Activated T-cell treated with anti-CD3 and anti-CD28 coated beads for 24 hours (primary cell): ENCODE measurements at regions not wholly inside any gene's neighbourhood (a gene's known extent, or its start where the extent isn't known, plus 50 kb on each side); places are given as distances from the start of the nearest gene placed in this dataset.
"Not testable (repeated sequence)": the region's sequence is repeated elsewhere in the genome, so short reads cannot be mapped to it uniquely, and the experiment has no call there.

ENCODE experiments used
- DNase-seq: peaks from one replicate; pipeline ENCODE4 v3.0.0-alpha.2; 2020; ENCODE audit warnings: low read depth

DNA sequence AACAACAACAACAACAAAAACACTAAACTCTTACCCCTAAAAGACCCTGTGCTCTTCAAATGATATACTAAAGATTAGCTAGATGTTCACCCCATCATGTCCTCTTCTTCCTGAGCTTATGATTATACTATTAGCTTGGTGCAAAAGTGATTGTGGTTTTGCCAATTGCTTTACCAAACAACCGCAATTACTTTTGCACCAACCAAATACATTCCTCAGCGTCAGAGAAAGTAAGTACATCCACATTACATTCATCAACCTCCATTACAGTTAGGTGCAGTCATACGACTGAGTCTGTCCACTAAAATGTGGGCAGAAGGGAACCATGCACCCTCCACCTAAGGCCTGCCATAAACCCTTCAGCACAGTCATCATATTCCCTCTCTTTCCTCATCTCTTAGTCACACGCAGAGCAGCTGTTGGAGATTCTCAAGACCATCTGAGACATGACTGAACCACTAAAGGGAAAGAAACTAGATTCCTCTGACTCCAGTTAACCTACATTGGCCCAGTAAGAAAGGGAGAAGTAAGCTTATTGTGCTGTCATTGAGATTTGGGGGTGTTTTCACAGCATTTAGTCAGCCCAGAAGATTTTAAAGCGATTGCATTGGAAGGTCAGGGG lies 181.6 kb upstream of the TLE4 start:
- no peak for DNase-seq

DNA sequence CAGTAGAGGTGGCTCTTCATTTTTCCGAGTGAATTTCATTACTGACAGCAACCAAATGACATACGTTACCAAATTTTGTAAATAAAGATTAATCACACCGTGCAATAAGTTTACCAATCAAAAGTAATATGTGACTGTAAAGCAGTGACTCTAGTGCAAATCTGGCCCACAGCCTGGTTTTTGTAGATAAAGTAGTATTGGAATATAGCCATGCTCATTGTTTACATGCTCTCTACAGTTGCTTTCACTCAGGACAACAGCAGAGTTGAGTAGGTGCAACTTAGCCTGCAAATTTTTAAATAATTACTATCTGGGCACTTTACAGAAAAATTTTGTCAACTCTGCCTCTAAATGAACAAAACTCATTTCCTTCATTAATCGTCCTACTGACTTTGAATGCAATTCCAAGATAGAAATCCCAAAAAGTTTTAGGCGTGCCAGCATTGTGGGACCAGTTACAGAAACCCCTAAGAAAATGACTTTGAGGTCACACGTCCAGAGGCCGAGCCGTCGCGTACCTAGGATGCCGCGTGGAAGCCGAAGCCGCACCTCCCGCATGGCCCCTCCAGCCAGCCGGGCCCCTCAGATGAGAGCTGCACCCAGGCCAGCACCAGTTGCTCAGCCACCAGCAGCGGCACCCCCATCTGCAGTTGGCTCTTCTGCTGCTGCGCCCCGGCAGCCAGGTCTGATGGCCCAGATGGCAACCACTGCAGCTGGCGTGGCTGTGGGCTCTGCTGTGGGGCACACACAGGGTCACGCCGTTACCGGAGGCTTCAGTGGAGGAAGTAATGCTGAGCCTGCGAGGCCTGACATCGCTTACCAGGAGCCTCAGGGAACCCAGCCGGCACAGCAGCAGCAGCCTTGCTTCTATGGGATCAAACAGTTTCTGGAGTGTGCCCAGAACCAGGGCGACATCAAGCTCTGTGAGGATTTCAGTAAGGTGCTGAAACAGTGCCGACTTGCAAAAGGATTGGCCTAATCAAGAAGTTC lies 180.7 kb upstream of the TLE4 start:
- DNase-seq: no peak

DNA sequence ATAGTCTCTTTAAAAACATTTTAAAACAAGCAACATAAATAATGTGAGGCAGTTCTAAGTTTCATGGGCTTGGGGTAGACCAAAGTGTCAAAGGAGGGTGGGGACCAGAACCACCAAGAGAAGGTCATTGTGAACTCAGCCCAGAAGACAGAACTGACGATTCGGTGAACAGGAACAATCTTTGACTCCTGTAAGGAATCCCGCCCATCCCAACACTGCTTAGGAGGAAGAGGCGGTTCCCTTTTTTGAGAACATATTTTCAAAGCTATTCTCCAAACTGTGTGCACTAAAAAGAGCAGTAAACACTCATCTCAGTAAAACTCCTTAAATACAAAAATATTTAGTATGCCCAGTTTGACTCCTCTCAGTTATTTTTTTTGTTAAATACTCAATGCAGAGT lies 176.5 kb upstream of the TLE4 start:
- no peak for DNase-seq

DNA sequence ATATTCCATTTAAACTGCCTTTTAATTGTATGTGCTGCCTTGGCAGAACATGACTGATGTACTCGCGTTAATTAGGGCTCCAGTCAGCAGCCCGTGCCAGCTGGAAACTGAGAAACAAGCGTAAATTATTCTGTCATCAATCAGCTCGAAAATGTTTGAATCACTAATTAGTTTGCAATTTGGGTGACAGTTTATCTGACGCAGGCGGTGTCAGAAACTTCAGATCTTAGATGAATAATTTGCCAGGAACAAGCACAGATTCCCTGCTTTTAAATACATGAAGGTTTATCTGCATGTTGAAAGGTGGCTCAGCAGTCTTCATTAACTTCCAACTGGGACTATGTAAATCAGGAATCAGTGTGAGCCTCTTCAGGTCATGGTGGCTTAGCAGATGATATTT lies 176.0 kb upstream of the TLE4 start:
- DNase-seq: no peak

DNA sequence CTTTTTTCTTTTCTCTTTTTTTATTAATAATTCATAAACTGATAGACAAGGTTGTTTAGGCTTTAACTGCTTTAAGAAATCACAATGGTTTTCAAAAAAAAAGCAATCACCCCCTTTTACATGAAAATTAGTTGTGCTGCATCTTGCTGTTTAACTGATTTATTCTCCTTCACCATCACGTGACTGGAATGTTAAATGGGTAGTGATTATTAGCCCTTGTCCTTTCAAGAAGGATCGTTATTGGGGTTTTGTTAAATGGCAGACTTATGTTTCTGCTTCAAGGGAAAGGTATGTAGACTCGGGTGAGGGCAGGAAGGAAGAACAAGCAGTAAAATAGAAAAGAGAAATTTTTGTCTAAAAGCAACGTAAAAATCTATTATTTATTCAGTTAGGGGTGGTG lies 175.6 kb upstream of the TLE4 start:
- no peak for DNase-seq

DNA sequence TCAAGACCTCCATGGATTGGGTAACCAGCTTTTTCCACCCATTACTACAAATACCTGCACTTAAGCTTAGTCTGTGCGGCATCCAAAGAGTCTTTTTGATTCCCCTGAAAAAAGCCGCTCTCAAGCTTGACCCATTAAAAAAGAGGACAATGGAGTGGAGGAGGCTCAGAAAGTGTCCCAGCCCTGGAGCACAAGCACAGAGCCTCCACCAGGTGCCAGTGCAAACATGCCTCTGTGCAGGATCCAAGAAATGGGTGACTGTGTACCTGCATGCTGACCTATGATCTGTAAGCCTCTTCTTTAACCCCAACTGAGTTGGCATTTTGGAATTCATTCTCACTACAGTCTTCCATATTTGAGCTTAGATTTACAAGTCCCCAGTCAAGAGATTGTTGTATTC lies 168.3 kb upstream of the TLE4 start:
- no peak for DNase-seq

DNA sequence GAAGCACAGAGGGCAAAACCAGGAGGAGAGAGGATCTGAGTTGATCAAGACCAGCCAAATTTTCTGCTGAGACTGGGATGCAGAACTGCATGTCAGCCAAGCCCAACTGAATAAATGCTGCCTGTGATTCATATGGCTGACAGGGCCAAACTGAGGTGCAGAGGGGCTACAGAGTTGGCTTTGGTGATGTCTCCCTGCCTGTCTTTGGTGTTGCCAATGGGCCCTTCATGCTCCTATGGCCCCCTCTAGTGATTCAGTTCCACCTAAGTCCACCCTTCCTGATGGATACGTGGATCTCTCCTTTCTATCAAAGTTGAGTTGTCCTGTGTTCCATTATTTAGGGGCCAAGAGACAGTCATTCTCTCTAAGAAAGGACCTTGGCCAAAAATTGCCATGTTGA lies 163.6 kb upstream of the TLE4 start:
- DNase-seq: no peak

DNA sequence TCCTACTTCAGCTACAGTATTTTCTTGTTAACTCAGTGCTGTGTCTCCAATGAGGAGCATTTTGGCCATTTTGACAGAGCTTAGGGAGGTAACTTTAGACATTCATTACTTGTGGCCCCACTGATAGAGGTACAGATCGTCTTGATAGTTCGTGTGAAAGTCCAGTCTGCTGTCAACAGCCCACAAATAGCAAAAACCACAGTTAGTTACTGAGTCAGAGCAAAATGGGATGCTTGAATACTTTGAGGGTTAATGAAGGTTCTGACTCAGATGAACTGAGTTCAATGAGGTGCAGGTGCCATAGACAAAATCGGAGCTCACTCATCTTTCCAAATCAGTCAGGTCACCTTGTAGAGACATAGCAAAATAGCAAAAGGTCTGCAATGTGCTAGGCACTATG lies 163.1 kb upstream of the TLE4 start:
- DNase-seq: no peak

DNA sequence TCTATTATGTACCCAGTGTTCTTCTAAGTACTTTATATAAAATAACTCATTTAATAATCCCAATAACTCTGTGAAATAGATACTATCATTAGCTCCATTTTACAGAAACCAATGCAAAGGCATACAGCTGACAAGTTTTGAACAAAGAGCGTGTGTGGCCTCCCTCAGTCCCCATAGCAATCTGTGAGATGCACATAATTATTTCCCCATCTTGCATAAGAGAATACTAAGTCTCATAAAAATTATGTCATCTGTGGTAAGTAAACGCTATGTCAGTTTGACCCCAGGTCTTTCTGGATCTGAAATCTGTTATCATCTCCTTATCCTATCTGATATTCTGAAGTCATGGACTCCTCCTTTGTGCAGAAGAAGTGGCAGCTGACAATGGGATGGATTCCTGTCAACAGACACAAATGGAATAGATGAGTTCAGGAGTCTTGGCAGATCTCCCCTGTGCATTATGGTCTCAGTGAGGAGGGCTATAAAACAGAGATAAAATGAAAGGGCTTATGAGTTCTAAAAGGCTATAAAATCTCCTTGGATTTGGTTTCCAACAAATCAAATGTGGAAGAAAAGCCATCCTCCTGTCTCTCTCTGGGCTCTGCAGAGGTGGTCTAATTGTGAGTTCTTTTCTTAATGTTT lies 162.5 kb upstream of the TLE4 start:
- no peak for DNase-seq

DNA sequence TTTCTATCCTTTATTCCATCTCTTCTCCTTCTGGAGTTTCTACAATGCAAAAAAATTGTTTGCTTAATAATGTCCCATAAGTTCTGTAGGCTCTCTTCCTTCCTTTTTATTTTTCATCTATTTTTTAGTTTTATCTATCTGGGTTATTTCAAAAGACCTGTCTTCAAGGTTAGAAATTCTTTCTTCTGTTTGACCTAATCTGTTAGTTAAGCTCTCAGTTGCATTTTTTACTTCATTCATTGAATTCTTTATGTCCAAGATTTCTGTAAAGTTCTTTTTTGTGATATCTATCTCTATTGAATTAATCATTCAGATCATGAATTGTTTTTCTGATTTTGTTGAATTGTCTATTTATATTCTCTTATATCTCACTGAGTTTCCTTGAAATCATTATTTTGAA lies 145.9 kb upstream of the TLE4 start:
- DNase-seq: no peak

DNA sequence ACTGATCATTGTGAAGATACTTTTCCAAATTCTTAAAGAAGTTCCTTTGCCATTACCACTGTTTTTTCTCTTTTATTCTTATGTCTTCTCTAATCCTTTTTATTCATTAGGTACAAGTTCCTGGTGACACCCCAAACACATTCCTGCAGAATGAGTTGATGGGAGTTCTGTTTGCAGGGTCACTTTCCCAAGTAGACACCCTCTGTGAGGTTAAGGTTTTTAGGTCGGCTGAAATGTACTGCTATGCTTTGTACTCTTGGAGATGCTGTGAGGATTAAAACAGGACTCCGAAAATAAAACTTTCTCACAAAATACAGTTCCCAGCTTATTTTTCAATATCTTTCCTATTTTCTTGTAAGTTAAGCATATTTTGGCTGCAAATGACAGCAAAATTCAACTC lies 143.3 kb upstream of the TLE4 start:
- no peak for DNase-seq

DNA sequence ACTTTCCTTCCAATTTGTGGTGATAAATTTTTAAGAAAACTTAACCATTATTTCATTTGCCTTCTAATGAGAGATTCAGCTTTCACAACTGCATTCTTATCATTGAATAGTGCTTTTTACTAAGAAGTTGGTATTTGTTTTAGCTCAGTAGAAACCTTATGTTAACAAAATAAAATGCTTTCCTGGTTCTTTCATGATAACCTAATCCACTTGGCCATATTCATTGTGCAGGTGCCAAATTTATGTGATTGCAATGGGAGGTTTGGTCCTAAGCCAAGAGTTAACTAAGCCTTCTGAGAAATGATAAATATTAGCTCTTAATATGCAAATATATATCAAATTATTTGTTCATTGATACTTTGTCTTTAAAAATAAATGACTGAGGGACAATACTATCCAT lies 141.1 kb upstream of the TLE4 start:
- DNase-seq: no peak

DNA sequence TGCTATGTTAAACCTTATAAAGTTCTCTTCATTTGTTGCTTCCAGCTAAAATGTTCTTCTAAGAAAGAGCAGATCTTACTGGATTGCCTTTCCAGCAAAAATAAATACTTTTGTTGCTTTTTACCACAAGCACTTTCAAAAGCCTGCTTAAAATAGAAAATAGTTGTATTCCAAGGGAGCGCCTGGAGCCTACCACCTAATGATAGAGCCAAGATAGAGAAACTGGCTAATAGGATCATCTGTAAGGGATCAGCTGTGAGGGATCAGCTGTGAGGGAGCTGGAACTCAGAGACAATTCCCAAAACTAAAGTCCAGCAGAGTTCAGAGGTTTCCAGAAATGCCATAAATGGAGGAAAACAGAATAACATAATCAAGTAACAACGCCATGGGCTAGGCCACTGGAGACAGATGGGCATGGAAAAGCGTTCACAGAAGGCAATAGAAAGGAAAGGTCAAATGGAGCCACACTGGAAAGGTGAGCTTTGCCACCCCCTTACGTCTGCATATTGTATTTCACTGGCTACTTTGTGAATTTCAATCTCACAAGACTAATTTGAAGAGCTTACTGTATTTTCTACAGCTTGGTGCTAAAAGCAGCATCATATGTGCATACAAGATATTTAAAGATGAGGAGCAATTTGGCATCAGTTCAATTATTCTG lies 140.6 kb upstream of the TLE4 start:
- no peak for DNase-seq

DNA sequence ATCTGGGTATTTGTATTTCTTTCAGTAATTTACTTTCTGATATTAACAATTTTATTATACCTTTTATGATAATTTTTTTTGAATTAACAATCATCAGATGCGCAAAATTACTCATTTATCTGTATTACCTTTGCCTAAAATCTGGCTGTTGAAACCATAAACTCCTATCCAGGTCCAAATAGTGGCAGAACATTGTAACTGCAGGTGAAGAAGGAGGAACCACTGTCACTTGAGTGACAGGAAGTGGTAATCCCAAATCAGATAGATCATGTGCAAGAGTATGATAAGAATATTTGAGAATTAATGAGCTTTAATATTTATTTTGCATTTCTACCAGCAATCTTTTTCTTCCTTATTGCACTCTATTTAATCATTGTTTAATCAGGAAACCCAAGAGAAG lies 139.3 kb upstream of the TLE4 start:
- no peak for DNase-seq

DNA sequence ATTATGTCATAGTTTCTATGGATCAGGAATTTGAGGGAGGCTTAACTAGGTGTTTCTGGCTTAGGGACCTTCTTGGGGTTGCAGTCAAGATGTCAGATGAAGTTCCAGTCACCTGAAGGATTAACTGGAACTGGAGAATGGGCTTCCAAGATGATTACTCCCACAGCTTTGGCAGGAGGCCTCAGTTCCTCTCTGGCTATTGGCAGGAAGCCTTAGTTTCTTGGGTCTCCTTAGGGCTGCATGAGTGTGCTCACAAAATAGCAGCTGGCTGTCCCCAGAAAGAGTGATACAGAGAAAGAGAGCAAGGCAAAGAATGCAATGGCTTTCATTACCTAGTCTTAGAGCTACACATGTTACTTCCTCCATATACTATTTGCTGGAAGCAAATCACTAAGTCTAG lies 138.1 kb upstream of the TLE4 start:
- no peak for DNase-seq

DNA sequence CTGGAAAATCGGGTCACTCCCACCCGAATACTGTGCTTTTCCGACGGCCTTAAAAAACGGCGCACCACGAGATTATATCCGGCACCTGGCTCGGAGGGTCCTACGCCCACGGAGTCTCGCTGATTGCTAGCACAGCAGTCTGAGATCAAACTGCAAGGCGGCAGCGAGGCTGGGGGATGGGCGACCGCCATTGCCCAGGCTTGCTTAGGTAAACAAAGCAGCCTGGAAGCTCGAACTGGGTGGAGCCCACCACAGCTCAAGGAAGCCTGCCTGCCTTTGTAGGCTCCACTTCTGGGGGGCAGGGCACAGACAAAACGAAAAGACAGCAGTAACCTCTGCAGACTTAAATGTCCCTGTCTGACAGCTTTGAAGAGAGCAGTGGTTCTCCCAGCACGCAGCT lies 132.5 kb upstream of the TLE4 start:
- not testable (repeated sequence) for DNase-seq

DNA sequence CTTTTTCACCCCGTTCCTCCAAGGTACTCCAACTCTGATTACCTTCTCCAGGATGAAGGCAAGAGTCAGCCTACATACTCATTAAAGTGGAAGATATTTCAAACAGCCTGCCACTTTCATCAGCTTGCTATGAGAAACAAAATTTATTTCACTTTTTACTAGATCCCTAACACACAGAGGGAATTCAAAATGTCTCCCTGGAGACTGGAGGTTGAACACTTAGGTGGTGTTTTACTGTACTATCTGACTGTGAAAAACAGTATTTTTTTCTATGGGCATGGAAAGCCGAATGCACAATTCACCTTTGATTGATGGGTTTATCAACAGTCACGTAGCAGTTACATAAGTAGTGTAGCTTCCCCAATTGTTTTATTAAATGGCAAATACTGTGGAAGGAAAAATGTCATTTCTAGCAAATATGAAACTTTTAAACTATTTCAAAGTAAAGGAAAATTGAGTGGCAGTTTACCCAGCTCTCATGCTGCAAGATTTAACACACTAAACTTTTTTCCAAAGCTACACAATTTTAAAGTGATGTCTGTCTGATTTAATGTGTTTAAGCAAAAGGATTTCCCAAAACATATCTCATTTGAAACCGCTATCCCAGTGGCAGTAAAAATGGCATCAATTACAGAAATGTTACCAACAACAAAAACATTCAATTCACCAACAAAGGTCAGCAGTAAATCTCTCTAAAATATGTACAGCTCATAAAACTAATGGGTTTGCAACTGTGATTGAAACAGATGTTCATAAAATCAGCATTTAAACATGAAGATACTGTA lies 125.0 kb upstream of the TLE4 start:
- no peak for DNase-seq

DNA sequence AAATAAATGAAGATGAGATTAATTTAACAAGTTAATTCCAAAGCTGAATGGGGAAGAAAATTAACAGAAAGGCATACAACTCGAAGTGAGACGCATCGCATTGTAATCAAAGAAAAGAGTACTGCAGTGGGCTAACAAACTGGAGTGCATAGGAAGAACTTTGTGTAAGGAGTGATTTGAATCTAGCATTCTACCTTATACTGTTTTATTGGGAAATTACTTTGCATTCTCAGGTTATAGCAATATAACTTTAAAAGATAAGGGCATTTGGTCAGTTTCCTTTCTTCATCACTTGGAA lies 124.5 kb upstream of the TLE4 start:
- DNase-seq: no peak

DNA sequence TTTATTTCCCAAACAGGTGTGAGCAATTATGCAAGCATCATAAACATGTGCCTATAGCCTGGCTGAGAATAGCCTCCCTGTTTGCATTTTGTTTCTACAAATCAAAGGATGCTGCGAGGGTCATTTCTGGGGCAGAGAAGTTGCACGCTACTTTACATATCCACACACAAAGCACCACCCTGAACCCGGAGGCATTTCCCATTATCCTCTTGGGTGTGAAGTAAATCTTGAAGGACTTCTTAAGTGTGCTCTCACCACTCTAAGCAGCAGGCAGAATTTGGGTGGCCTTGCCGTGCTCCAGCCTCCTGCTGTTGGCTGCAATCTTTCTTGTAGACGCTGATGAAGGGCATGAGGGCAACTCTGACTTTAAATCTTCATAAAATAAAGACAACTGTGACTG lies 124.0 kb upstream of the TLE4 start:
- DNase-seq: no peak

DNA sequence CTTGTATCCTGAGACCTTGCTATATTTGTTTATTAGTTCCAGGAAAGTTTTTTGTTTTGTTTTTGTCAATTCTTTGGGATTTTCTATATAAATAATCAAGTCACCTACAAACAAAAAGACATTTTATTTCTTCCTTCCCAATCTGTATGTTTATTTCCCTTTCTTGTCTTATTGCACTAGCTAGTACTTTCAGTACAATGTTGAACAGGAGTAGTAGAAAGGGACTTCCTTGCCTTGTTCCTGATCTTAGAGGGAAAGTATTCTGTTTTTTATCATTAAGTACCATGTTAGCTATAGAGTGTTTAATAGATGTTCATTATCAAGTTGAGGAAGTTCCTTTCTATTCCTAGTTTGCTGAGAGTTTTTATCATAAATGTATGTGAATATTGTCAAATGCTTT lies 119.5 kb upstream of the TLE4 start:
- no peak for DNase-seq

DNA sequence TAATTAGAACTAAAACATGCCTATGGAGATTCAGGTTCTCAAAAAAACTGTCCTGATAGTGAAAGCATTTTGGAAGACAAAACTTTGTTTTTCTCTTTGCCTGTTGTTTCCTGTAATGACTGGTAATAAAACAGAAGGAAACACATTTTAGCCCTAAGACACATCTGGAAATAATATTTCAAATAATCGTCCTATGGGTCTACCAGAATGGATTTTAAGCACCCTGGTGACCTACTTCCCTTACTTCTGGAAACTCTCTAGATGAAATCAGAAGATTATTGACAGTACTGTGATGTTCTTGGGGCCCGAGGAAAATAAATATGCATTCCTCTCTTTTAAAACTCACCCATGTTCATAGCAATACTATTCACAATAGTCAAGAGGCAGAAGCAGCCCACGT lies 110.1 kb upstream of the TLE4 start:
- DNase-seq: no peak

DNA sequence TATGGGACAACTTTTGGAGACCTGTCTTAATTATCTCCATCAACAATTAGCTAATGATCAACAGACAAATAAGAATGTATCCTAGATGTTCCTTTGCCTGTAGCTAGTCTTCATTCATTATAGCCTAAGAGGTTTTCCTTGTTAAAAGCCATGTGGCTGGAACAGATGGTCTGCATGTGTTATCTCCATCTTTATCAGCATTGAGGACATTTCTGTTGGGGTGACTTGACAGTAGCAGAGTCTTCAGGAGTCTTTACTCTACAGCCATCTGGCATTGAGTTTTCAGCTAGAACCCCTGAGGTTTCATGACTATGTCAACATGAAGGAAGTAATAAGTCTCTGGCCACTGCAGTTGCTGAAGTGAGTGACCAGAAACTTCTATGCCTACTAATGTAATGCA lies 106.6 kb upstream of the TLE4 start:
- DNase-seq: no peak
